HG02588 (cell line): ENCODE measurements at regions not wholly inside any gene's neighbourhood (a gene's known extent, or its start where the extent isn't known, plus 50 kb on each side); places are given as distances from the start of the nearest gene placed in this dataset.
"Not testable (repeated sequence)": the region's sequence is repeated elsewhere in the genome, so short reads cannot be mapped to it uniquely, and the experiment has no call there.

Source experiments
- ATAC-seq: cut with Tn5 transposase; IDR thresholded peaks from one replicate; pipeline ENCODE4 v1.9.1; 2021; ENCODE audit warnings: mild to moderate bottlenecking, moderate library complexity; ENCODE audit not compliant: unreplicated experiment

DNA sequence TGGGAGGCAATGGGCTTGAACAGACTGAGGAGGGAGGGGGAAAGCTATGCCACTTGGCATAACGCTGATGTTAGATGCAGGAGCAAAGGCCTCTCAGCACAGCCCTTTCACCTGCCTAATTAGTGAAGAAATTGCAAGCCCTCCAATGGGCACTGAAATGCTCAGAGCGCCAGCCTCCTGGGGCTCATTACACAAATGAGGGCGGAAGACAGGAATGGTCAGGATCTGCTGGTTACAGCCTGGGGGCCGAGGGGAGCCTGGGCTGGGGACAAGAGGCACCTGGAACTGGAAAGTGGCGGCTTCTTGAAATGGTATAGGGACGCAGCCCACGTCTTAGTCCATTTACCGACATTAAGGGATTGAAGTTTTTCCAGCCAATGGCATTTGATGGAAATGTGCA, 50.2 kb upstream of the PLET1 start:
- ATAC-seq: no peak

- ATAC-seq: no peak
Measured at GRCh38 chr11:112315057-112315720, 54.5 kb upstream of the PLET1 start.

DNA sequence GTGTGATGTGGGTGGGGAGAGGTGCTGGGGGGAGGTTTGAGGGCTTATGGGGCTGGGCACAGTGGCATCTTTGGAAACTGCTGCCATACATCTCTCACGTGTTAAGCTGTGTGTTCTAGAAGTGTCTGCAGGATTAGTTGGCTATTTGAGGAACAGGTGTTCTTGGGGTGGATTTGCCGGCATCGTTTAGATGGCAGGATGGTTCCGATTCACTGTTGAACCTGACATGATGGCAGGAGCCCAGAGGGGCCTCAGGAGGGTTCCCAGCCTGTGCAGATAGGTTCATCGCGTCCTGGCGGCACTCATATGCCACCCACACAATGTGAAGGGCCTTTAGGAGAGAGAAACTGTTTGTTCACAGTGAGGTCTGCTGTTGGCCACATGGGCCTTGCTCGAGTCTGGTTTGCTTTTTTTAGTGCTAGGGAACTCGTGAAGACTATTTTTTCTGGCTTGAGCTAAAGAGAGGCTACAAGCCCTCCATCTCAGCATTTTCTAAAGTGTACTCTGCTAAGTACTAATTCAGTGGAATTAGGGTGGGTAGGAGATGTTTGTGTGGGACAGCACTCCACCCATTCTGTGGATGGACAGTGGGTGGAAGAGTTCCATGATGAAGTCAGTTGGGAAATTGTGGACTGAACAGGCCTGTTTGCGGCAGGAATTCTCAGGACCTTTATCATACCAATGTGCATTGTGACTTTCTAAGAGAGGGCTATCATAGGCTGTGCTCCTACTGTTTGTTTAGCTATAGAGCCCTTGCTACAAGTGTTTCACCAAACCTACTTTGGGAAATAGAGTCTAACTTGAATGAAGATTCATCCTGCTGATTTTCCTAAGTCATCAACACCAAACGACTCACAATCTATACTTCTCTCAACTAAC, 55.4 kb upstream of the PLET1 start:
- no peak for ATAC-seq

DNA sequence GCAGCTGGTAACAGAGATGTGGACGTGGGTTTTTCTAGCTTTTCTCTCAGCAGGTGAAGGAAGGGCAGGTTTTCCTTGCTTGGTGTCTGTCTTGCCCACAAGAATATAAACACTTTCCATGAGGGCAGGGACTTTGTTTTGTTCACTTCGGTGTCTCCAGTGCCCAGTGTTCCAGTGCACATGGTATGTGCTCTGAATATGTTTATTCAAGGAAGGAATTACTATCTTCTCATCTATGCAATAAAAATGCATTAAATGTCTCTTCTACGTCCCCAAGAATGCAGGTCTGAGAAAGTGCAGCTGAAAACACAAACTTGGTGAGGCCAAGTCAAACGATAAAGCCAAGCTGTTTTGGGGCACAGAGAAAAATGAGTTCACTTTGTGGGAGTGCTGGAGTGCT, 56.3 kb upstream of the PLET1 start:
- ATAC-seq: no peak

GRCh38 chr11:112318184-112318591, 57.5 kb upstream of the PLET1 start:
- ATAC-seq: no peak

- ATAC-seq: no peak
Measured at GRCh38 chr11:112318661-112319060, 58.0 kb upstream of the PLET1 start.

DNA sequence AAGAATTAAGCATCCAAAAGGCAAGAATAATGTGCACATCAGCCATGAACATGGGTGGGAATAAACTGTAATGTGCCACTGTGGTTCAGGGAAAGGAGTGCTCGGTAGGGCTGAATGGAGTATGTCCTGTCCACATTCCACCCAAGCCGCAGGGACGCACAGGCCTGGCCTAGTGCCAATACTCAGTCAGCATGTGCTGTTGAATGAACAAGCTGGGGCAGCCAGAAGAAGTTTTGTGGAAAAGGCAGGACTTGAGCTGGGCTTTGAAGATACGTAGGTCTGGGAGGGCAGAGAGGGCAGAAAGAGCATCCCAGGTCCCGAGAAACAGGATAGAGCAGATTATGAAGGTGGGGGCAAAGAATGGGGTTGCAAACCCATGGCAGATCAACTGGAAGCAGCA, 60.0 kb upstream of the PLET1 start:
- ATAC-seq: no peak

- no peak for ATAC-seq
Measured at GRCh38 chr11:112321501-112322172, 61.0 kb upstream of the PLET1 start.

GRCh38 chr11:112322173-112322790, 61.6 kb upstream of the PLET1 start:
- ATAC-seq: no peak

DNA sequence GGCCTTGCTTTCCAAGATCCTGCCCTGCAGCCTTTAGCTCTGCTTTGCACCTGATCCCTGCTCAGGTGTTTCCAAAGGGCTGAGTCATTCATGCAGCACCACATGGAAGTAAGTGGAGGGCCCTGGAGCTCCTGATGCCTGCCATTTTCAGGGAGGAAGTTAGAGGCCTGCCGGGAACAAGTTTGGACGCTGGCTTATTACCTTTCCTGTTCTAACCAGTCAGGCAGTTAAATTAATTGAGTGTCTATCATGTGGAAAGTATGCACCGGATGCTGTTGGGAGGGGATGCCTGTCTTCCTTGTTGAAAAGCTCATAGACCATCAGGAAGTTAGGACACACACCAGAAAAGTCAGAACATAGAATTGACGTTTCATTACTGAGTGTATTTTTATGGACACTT, 73.7 kb upstream of the PLET1 start:
- no peak for ATAC-seq

DNA sequence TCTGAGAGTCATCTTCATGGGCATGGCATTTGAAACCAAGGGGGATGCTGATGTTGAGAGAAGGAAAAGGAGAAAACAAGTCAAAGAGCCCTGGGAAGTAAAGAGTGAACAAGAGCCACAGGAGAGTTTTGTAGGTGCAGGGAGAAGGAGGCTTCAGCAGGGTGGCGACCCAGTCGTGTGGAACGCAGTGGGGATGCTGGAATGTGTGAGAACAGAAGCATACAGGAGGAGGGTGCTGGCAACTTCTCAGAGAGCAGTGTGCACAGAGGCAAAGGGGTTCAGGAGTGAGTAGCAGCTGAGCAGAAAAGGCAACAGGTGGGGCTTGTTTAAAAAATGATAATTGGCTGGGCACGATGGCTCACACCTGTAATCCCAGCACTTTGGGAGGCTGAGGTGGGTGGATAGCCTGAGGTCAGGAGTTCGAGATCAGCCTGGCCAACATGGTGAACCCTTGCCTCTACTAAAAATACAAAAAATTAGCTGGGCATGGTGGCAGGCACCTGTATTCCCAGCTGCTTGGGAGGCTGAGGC, 75.8 kb upstream of the PLET1 start:
- ATAC-seq: no peak

DNA sequence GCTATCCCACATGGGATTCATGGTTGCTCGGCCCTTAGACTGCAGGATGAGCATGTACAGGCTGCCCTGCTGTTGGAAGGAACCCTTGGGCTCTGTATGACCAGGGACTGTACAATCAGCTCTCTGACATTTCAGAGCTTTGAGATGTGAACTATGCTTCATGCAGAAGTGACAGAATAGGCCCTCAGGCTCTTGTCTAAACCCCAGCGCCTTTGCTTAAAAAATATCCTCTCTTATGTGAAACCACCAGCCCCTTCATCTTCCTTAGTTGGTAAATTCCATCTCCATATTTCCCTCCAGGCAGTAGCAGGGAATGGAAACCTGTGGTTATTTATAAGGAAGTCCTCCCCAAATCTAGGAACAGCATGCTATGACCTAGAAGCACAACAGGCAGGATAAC, 78.9 kb upstream of the PLET1 start:
- no peak for ATAC-seq

- no peak for ATAC-seq
Measured at GRCh38 chr11:112343368-112344039, 82.8 kb upstream of the PLET1 start.

DNA sequence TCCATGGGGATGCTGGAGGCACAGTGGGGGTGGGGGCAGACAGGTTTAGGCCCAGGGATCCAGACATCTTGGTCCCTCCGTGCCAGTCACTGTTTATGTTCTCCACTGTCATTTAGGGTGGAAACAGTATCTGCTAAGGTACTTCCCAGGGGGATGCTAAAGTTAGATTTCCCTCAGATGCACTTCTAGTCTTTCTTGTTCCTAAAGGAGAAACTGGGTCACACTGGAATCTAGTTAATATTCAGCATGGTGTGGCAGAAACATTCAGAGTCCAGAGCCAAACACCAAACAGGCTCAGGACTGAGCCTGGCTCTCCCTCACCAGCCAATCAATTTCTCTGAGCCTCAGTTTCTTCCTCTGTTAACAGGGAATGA, 83.4 kb upstream of the PLET1 start:
- ATAC-seq: no peak

DNA sequence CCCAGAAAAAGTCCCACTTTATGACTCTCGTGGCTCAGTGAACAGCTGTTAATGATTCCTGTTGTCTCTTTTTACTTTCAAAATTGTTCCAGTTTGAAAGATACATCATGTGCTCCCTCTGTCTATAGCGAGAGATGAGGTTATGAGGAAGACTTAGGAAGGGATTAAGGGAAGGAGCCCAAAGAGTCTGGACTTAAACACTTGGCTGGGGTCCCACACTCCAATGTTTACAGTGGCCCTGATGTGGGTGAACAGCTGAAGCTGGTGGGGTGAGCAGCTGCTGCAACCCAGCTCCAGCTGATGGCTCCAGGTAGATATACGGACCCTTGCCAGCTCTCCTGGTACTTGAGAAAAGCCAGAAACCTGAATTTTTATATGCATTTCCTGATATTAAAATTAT, 84.5 kb upstream of the PLET1 start:
- ATAC-seq: no peak

GRCh38 chr11:112345706-112346105, 85.0 kb upstream of the PLET1 start:
- ATAC-seq: no peak

DNA sequence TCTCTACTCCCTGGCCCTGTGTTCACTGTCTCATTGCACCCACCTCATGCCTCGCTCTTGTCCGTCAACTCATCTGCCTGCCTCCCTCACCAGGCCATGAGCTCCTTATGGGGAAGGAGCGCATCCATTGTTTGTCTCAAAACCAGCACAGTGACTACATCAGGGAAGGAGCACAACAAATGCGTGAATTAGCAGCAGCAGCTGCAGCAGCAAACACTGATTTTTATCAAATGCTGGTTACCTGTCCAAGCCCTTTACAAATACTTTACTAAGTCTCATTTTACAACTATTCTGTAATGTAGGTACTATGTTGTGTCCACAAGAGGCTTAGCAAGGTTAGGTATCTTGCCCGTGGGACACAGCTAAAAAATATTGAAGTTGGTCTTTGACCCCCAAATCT, 85.9 kb upstream of the PLET1 start:
- no peak for ATAC-seq

- no peak for ATAC-seq
Measured at GRCh38 chr11:112348480-112349029, 87.9 kb upstream of the PLET1 start.

DNA sequence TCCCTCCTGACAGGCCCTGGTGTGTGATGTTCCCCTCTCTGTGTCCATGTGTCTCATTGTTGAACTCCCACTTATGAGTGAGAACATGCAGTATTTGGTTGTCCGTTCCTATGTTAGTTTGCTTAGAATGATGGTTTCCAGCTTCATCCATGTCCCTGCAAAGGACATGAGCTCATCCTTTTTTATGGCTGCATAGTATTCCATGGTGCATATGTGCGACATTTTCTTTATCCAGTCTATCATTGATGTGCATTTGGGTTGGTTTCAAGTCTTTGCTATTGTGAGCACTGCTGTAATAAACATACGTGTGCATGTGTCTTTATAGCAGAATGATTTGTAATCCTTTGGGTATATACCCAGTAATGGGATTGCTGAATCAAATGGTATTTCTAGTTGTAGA, 90.8 kb upstream of the PLET1 start:
- not testable (repeated sequence) for ATAC-seq

DNA sequence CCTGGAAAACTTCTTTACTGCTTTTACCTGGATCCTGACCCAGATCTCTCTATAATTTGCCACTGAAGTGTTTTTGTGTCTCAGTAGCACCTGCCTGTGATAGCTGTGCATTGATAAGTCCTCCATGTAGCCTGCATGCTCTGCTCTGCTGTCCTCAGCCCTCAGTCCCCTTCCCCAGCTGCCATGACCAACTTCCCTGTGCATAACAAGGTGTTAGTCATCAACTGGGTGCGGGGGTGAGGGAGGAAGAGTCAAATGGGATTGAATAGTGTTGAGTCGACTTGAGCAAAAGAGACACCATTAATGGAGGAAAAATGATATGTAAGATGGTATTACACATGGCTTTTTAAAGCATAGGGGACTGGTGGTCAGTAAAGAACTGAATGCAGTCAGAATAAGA, 92.2 kb upstream of the PLET1 start:
- no peak for ATAC-seq
